HepG2 (cell line): ENCODE measurements at regions not wholly inside any gene's neighbourhood (a gene's known extent, or its start where the extent isn't known, plus 50 kb on each side); places are given as distances from the start of the nearest gene placed in this dataset.

ENCODE experiments used
- CHD4 ChIP-seq: fragments of 200-600 bp; sonication (generic); IDR thresholded peaks from 2 replicates; pipeline ENCODE4 v1.7.0; 2017; ENCODE audit warnings: mild to moderate bottlenecking, low read length, borderline replicate concordance
- EP300 ChIP-seq, 3 experiments: sonication (generic) in 1 of 3; formaldehyde crosslinking in 1 of 3; IDR thresholded peaks; 2 replicates each; pipeline versions ENCODE4 v1.5.1 to v1.6.1; 2011 to 2020; ENCODE audit warnings: low read depth in 2 of 3, low read length in 2 of 3, borderline replicate concordance in 1 of 3, improper control_type of control experiment in 1 of 3, mild to moderate bottlenecking in 1 of 3, missing genetic modification reagents in 1 of 3, moderate library complexity in 1 of 3
- FOSL2 ChIP-seq: sonication (generic); formaldehyde crosslinking; IDR thresholded peaks from 2 replicates; pipeline ENCODE4 v1.4.0; 2020; ENCODE audit warnings: missing genetic modification reagents
- GABPA ChIP-seq, 2 experiments: IDR thresholded peaks; 2 replicates each; pipeline ENCODE4 v1.6.1; 2011 to 2016; ENCODE audit warnings: low read depth in 2 of 2, low read length in 1 of 2, missing biosample characterization in 1 of 2, missing genetic modification characterization in 1 of 2
- MIER2 ChIP-seq: IDR thresholded peaks from 2 replicates; pipeline ENCODE4 v1.6.1; 2016; ENCODE audit warnings: missing biosample characterization, missing genetic modification reagents
- MYC ChIP-seq: sonication (generic); formaldehyde crosslinking; IDR thresholded peaks from 2 replicates; pipeline ENCODE4 v1.9.0; 2021; ENCODE audit warnings: missing genetic modification reagents, borderline replicate concordance
- POLR2A ChIP-seq, 2 experiments: IDR thresholded peaks; 2 replicates each; pipeline ENCODE4 v1.6.1; 2011; ENCODE audit warnings: low read depth in 2 of 2, low read length in 2 of 2, mild to moderate bottlenecking in 1 of 2, moderate library complexity in 1 of 2; ENCODE audit not compliant: insufficient read depth in 1 of 2
- U2AF1 ChIP-seq: fragments of 200-400 bp; formaldehyde crosslinking; optimal IDR thresholded peaks from 2 replicates; pipeline ENCODE3; 2017; ENCODE audit warnings: mild to moderate bottlenecking, low read depth, low read length
- ZFX ChIP-seq: sonication (generic); formaldehyde crosslinking; IDR thresholded peaks from 2 replicates; pipeline ENCODE4 v1.4.0; 2020; ENCODE audit warnings: mild to moderate bottlenecking, low read depth, missing genetic modification reagents, moderate library complexity
- ZKSCAN8 ChIP-seq: IDR thresholded peaks from 2 replicates; pipeline ENCODE4 v1.6.1; 2016; ENCODE audit warnings: borderline replicate concordance, missing genetic modification reagents, missing compliant biosample characterization
- ZNF33A ChIP-seq: sonication (generic); formaldehyde crosslinking; IDR thresholded peaks from 2 replicates; pipeline ENCODE4 v1.5.1; 2020; ENCODE audit warnings: missing genetic modification reagents, mild to moderate bottlenecking, moderate library complexity, borderline replicate concordance
- TF ChIP-seq, protein P1 (sequence below), 2 experiments: sonication (generic) in 1 of 2; formaldehyde crosslinking in 1 of 2; IDR thresholded peaks; 2 replicates each; pipeline versions ENCODE4 v1.5.1 to v1.6.1; 2011 to 2020; ENCODE audit warnings: borderline replicate concordance in 1 of 2, low read depth in 1 of 2, low read length in 1 of 2, mild to moderate bottlenecking in 1 of 2, missing genetic modification reagents in 1 of 2, moderate library complexity in 1 of 2

DNA sequence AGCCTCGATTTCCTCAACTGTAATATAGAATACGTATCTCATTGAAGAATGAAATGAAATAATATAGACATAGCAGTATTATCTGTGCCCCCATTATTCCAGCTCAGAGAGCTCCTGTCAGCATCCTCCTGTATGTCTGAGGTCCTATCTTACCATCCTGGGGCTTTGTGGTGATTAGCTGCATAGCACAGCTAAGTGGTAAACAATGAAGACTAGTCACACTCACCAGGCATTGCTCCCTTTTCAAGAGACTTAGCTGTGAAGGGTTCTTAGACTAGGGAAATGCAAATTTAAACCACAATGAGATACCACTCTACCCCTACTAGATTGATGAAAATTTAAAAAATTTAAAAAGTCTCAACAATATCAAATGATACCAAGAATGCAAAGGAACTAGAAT is 172.9 kb downstream of the SLC39A8 start:
- TF ChIP-seq EP300 (IDR thresholded peaks at IDR 0.05; ENCODE audit: low read depth in 2 of 2, low read length in 2 of 2) (no peak), EP300 (CRISPR knock-in tag; IDR thresholded peaks at IDR 0.05; ENCODE audit: borderline replicate concordance) (no peak), MIER2 (CRISPR knock-in tag) (no peak), U2AF1 (no peak), MYC (CRISPR knock-in tag) (no peak), ZNF33A (no peak), ZFX (CRISPR knock-in tag) (no peak), FOSL2 (CRISPR knock-in tag) (no peak), CHD4 (no peak), ZKSCAN8 (CRISPR knock-in tag) (no peak), GABPA (IDR thresholded peaks at IDR 0.05; ENCODE audit: low read depth, low read length) (no peak), GABPA (CRISPR knock-in tag; IDR thresholded peaks at IDR 0.05; ENCODE audit: low read depth) (no peak), POLR2A (IDR thresholded peaks at IDR 0.05; ENCODE audit: insufficient read depth in 1 of 2, low read depth in 2 of 2, low read length in 2 of 2) (no peak)
- TF ChIP-seq, protein P1, sequence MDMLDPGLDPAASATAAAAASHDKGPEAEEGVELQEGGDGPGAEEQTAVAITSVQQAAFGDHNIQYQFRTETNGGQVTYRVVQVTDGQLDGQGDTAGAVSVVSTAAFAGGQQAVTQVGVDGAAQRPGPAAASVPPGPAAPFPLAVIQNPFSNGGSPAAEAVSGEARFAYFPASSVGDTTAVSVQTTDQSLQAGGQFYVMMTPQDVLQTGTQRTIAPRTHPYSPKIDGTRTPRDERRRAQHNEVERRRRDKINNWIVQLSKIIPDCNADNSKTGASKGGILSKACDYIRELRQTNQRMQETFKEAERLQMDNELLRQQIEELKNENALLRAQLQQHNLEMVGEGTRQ (IDR thresholded peaks at IDR 0.05; ENCODE audit: low read depth, low read length) = no peak
- TF ChIP-seq, protein P1 (CRISPR knock-in tag; IDR thresholded peaks at IDR 0.05; ENCODE audit: borderline replicate concordance) = no peak
